ENCODE measurements at regions not wholly inside any gene's neighbourhood (a gene's known extent, or its start where the extent isn't known, plus 50 kb on each side); places are given as distances from the start of the nearest gene placed in this dataset.

DNA sequence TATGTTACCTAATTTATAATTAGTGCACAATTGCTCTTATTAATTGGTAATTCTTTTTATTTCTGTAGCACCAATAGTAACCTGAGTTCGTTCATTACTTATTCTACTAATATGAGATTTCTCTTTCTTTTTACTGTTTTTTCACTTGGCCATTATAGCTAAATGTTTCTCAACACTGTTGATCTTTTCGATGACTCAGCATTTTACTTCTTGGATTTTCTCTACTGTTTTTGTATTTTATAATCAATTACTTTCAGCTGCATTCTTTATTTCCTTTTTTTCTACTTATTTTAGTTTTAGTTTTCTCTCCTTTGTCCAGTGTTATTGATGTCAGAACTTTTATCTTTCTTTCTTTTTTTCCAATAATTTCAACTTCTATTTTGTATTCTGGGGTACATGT is 589.4 kb upstream of the SOX11 start:
- no peak for DNase-seq

DNA sequence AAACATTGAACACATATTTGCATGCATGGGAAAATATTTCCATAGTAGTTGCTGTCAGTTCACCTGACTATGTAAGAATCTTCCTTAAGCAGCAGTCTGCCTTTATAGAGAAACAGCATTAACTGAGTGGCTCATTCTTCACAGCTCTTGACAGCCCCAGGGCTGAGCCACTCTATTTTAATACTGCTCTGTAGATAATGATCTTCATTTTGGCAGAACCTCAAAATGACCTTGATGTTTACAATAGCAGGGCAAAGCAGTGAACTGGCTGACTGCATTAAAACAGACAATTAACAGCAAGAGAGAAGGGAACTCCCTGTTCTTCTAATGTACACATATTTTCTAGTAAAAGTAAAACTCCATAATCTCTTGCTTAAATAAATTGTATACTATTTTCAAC is 580.6 kb upstream of the SOX11 start:
- no peak for DNase-seq

DNA sequence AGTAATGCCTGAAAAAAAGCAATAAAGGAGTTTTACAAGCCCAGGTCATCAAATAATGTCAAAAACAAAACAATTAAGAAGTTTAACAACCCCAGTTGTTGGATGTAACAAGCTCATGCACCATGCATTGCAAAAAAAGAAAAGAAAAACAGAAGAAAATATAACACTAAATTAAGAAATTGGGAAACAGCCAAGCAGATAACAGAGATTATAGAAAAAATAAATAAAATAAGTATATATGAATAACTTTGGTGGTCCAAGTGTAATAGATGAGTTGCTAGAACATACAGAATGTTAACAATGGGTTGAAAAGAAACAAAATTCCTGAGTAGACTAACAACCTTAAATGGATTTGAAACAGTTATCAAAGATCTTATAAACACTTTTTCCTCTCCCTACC is 573.1 kb upstream of the SOX11 start:
- no peak for DNase-seq

DNA sequence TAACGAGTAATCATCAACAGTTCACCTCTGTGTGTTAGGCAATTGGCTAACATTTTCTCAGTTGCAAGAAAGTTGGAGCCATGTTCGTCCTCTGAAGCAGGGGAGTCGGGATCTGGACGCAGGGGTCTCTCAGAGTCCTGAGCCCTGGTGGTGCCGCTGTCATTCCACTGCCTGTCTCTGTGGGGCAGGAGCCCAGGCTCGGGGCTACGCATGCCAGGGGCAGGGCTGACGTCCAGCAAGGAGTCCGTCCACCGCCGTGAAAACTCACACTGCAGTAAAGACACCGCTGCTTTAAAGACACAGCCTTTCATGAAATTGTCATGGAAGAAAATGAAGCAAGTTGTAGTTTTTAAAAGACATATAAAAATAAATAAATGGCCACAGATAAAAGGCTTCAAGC is 571.1 kb upstream of the SOX11 start:
- DNase-seq: no peak

DNA sequence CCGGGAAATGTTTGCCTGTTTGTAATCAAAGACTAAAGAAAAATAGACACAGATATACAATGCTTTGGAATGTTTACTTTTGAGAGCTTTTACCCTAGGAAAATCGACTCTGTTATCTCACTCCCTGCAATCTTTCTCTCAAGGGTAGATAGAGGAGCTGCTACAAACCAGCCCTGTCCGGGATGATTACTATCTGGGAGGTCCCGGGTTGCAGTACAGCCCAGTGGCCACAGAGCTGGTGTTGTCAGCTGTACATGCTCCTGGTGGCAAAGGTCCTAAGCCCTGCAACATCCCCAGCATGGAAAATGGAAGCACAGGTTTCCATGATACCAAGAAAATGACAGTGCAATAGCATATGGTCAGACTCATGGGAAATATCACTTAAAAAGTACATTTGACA is 570.5 kb upstream of the SOX11 start:
- no peak for DNase-seq

DNA sequence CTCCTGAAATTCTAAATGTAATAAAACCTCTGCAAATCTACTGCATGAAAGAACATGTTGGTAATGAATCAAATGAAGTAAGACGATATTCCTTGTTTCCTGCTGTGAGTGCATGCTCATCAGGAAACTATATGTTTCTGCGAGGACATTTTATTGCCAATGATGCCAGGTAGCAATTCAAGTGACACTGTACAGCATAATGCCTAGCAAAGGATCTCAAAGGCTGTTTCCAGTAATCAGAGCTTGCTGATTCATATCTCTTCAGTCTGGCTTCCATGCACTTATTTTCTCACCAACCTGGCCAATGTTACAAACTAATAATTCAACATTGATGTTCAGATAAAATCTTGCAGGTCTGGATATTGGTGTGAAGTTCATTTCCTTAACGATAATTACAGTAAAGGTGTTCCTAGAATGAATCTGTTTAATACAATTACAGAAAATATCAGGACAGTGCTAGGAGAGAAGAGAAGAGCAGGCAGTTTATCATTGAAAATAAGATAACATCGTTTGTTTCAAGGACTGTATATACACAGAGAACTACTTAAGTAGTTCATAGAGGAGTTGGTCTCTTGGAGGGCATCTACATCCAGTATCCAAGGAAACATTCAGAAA is 568.5 kb upstream of the SOX11 start:
- no peak for DNase-seq

DNA sequence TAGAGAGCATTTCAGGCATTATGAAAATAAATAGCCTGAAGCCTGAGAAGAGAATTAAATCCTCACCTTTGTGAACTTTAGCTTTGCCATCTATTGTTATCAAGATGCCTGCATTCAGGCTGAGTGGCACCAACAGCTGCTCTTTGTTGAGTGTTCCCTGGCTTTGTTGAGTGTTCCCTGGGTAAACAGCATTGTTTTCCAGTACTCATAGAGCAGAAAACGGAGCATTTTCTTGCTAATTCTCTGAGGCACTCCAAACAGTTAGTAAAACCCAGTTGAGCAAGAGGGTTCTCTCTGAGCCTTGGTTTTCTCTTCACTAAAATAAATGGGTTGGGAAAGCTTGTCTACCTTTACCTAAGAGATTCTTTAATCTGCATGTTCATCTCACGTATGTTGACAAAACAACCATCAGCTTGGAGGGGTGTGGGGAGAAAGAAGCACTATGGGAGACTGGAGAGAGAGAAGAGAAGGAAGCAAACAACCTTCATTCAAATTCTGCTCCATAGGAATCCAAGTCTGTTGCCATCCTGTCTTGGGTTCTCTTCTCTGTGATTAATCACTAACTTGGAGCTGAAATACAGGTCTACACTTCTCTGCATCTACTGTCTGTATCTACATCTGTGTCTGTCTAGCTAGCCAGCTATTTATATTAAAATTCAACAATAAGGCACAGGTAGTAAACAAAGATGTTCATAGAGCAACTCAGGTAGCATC is 567.0 kb upstream of the SOX11 start:
- no peak for DNase-seq

DNA sequence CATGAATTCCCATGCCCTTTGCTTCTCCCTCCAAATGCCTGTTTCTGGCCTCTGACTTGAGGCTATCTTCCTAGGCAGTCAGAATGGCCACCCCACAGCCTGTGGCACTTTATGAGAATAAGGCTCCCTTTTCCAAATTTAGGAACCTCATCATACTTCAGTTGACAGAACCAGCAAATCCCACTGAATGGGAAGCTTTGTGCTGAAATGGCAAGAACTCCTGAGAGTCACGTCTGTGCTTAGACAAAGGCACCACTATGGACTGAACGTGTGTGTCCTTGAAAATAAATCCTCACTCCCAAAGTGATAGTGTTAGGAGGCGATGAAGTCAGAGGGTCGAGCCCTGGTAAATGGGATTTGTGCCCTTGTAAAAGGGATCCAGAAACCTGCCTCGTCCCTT is 559.9 kb upstream of the SOX11 start:
- no peak for DNase-seq

DNA sequence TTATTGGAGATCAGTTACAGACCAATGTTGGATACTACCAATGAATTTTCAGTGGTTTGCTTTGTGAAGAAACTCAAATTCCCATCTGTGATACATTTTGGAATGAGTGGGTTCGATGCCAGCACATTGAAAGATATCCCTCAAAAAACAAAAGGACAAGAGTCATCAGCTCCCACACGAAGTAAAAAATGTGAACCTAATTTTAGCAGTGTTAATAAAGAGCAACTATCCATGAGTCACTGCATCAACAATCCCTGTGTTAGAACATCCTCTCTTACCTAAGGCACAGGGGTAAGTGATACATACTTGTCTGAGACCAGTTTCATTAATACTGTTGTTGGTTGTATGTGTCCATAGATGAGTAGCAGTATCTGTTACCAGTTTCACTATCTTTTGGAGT is 551.8 kb upstream of the SOX11 start:
- no peak for DNase-seq

DNA sequence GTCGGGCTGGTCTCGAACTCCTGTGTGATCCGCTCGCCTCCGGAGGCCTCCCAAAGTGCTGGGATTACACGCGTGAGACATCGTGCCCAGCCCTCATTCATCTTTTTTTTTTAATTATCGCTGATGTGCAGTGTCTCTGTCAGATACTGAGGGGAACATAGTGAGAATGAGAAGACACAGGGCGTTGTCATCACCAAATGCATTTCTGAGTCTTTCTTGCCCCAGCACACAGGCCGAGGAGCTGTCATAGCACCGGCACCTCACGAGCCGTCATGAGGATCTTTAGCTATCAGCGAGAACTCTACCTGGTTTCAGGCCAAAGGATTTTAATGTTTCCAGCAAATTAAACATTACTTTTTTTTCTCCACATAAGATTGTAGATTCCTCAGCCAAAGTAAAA is 548.0 kb upstream of the SOX11 start:
- no peak for DNase-seq

DNA sequence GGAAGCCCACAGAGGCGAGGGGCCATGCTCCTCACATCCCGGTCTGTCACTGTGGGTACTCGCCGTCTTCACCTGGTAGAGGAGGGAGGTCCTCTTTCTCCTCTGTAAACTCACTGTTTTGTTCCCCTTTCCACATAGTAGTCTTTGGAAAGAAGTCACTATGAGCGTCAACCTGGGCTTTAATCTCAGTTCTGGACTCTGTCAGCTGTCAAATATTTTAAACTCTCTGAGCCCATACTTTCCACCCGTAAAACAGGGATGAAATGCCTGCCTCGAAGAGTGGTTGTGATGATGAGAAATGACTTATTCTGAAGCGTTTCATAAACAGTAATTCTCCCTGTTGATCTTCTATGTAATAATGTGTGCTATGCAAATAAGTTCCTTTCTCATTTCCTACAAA is 547.1 kb upstream of the SOX11 start:
- no peak for DNase-seq

DNA sequence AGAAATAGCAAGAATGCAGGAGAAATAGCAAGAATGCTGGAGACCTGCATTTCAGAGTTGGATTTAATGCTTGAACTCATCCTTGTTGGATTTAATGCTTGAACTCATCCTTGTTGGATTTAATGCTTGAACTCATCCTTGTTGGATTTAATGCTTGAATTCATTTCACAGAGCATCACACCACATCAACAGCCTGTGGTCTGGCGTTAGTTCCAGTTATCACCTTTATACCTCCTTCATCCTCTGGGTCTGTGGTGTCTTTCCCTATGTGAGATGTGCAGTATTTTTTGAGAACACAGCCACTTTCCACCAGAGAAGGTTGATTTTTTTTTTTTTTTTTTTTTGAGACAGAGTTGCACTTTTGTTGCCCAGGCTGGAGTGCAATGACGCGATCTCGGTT is 546.4 kb upstream of the SOX11 start:
- no peak for DNase-seq

DNA sequence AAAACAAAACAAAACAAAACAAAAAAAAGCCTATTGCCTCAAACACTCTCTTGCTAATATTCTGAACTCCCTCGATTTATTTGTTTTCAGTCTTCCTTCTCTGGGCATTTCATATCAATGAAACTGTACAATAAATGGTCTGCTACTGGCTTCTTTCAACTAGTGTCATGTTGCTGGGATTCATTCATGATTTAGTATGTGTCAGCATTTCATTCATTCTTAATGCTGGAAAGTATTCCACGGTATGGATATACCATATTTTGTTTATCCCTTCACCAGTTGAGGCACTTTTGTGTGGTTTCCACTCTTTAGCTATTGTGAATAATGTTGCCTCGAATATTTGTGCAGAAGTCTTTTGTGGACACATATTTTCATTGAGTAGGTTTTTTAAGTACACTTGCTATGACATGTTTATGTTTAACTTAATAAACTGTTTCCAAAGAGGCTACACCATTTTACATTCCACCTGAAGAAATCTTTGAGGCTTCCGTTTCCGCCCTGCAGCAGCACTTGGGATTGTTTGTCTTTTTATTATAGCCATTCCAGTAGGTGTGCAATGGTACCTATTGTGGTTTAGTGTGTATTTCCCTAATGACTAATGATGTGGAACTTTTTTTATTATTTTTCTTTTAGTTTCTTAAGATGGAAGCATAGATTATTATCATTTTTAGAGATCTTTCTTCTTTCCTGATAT is 543.6 kb upstream of the SOX11 start:
- DNase-seq: no peak

DNA sequence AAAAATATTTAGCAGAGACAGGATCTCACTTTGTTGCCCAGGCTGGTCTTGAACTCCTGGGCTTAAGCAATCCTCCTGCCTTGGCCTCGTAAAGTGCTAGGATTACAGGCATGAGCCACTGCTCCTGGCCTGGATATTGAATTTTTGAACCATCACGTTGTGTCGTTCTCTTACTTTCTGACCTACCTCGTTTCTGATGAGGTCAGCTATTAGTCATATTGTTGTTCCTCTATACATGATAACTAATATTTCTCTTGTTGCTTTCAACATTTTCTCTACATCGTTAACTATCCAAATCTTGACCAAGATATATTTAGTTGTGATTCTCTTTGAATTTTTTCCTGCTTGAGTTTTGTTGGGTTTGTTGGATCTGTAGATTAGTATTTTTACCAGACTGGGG is 541.3 kb upstream of the SOX11 start:
- DNase-seq: no peak

DNA sequence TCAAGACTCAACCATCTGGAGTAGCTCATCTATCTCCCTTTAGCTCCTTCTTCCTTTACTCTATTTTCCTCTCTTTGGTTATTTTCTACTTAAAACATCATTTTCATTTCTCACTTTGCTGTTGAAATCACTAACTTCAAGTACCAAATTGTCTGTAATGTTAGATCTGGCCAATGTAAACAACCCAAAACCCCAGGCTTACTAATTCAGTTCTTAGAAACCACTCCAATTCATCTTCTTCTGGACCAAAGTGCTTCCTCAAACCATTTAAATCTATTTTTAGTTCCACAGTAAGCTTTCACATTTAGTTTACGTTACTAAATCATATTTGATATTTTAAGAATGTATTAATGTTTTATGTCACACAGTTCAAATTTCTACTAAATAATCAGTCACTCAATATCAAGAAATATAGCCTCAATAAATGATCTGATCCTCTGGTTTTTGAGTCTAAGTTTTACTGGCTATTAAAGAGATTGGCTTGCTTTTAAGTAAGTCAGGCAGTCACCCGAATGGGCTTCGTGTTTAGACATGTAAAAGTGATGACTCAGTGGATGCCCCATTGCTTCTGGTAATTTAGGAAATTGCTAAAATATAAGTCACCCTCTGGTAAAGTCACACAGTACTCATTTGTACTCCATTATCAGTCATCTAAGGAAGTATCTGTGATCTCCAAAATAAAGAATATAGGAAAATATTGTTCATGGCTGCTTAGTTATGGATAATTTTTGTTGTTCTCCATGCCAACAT is 527.2 kb upstream of the SOX11 start:
- DNase-seq: no peak

DNA sequence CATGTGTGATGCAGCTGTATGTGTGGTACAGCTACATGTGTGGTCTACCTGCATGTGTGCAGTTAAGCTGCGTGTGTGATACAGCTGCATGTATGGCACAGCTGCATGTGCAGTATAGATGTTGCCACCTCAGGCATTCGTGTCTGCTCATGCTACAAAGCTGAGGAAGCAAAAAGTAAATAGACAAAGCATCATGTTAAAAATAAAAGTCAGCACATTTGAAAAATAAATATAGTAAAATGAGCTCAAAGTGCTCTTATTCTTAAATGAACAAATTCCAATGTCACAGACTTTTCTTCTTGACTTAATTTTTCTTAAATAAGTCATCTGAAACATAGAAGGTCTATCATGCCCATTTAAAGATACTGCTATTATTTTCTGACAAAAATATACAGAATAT is 519.3 kb upstream of the SOX11 start:
- DNase-seq: no peak

DNA sequence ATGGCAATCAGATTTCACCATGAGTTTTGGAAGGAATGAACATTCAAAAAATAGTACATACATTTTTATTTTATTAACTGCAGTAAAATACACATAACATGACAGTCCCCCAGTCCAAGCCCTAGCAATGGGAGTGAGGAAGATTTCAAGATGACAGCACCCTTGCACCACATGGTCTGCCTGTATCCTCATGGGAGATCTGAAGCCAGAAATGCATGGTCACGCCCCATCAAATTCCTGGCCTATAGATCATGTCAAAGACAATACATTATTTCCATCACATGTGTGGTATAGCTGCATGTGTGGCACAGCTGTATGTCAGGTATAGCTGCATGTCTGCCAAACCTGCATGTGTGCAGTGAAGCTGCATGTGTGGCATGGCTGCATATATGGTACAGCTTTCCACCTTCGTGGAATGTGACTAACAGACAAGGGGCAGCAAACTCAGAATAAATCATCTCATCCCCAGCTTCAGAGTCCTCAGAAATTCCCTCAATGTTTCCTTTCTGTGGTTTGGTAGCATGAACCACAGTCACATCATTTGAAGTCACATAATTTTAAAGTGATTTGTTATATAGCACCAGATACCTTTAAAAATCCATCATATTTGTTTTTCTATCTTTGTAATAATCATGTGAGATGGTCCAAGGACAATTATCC is 518.2 kb upstream of the SOX11 start:
- no peak for DNase-seq

DNA sequence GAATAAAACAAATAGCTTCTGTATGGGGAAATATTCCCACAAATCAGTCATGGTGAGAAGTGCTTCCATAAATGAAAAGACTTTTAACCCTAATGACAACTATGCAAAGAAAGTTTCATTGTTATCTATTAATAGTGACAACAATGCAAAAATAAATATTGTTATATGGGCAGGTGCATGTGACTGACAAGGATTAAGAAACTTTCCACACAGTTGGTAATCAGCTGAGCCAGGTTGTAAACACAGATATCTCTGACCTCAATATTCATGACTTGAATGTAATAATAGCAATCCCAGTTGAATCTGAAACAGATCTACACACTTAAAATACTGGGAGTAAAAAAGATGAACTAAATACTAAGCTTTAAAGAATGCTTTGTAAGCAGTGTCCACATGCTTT is 517.0 kb upstream of the SOX11 start:
- no peak for DNase-seq

DNA sequence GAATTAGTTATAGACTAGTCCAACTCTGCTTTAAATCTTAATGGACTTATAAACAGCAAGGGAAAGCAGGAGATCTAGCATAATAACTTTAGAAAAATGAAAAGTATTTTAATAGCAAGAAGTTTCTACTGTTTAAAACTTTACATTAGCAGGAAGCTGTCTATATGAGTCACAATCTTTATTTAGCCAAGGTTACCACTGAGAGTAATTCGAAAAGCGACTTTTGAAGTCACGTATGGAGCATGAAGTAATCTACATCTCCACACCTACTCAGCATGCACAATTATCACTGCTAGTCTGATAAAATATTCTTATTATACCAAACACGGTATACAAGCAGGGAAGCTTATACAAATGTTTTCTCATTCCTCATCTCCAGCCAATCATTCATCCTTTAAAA is 515.4 kb upstream of the SOX11 start:
- DNase-seq: no peak

DNA sequence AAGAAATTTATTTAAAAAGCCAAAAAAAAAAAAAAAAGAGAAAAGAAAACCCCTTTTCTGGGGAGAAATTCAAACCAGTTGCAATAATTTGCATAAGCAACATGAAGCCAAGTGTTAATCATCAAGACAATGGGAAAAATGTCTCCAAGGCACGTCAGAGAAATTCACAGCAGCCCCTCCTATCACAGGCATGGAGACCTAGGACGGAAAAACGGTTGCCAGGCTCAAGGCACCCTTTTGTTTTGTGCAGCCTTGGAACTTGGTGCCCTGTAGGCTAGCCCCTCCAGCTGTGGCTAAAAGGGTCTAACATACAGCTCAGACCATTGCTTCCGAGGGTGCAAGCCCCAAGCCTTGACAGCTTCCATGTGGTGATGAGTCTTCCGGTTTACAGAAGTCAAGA is 509.2 kb upstream of the SOX11 start:
- DNase-seq: no peak

DNA sequence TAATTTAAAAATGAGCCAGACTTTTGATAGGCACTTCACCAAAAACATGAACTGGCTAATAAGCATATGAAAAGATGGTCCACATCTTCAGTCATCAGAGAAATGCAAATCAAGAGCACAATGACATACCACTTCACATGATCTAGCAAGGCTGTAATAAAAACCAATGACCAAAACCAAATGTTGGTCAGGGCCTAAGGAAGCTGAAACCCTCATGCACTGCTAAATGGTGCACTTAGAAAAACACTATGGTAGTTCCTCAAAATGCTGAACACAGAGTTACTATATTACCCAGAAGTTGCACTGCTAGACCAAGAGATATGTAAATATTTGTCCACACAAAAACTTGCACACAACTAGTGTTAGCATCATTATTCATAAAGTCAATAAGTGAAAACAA is 504.9 kb upstream of the SOX11 start:
- DNase-seq: no peak

DNA sequence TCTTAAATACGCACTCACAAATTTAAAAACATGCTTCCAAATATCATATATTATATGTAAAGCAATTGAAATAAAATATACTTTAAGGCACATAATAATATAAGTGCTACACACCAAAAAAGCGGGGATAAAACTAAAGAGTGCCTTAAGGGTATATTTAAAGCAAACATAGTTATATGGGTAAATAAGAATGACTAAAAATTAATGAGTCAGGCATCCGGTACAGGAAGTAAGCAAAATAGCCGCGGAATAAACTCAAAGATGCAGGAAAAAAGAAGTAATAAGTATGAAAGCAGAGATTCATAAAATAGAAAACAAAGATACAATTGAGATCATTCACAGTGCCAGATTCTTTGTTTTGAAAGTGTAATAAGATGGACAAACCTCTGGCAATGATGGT is 503.5 kb upstream of the SOX11 start:
- no peak for DNase-seq

DNA sequence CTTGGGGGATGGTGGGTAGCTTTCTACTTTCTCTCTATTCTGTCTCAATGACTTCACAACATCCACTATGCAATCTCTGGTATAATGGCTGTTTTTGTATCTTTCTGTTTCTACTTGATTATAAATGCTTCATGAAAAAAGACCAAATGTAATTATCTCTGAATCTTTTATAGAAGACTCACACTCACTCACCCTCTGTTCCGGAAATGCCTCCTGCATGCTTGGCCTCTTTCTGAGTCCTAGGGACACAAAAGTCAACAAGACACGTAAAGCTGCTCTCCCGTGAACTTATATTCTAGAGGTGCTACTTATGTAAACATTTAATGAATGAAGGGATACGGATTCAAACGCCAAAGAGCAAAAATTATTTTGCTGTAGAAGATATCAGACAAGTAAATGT is 502.2 kb upstream of the SOX11 start:
- no peak for DNase-seq
